Activated naive CD4-positive, alpha-beta T cell treated with anti-CD3 and anti-CD28 coated beads for 36 hours (primary cell): ENCODE measurements at regions not wholly inside any gene's neighbourhood (a gene's known extent, or its start where the extent isn't known, plus 50 kb on each side); places are given as distances from the start of the nearest gene placed in this dataset.

Experiments used
- CTCF ChIA-PET: fragments of 350-600 bp; sonication (Branson Sonifier 250); formaldehyde crosslinking; loops from one replicate; lab custom pipeline; 2021; ENCODE audit warnings: antibody characterized with exemption; lab: Charles Lee
- DNase-seq: peaks from one replicate; pipeline ENCODE4 v3.0.0-alpha.2; 2020
- H3K27ac Mint-ChIP-seq: one replicate; pipeline ENCODE4 v1.8.0; 2021; ENCODE audit warnings: mild to moderate bottlenecking, mixed read lengths
- H3K27me3 Mint-ChIP-seq: one replicate; pipeline ENCODE4 v1.8.0; 2021; ENCODE audit warnings: low read depth, mixed read lengths
- H3K36me3 Mint-ChIP-seq: one replicate; pipeline ENCODE4 v1.8.0; 2021; ENCODE audit warnings: low read depth, mixed read lengths
- H3K4me1 Mint-ChIP-seq: one replicate; pipeline ENCODE4 v1.8.0; 2021; ENCODE audit warnings: low read depth, mixed read lengths
- H3K4me3 Mint-ChIP-seq: one replicate; pipeline ENCODE4 v1.8.0; 2021; ENCODE audit warnings: mild to moderate bottlenecking, moderate library complexity, mixed read lengths
- H3K9me3 Mint-ChIP-seq: one replicate; pipeline ENCODE4 v1.8.0; 2021; ENCODE audit warnings: mixed read lengths
- intact Hi-C: fragments of 100-400 bp; cut with micrococcal nuclease; formaldehyde crosslinking; loops from one replicate; pipeline ENCODE4 v1.15.1; 2023

DNA sequence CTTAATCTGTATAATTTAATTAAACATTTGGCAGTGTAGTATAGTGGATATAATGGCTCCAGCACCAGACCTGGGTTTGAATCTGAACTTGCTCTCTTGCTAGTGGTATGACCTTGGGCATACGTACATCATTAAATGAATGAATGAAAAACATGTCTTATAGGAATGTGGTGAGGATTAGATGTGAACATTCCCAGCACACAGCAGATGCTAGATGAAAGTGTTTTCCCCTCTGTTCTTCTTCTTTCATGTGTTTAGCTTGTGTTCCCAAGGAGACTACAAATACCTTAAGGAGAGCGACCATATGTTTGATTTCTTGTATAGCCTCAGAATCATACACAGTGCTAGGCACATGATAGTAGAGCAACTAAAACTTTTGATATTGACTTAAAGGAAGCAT, 56.5 kb downstream of the CT47B1 start:
- Mint-ChIP-seq H3K4me1 (no peaks in the 10 kb centered on the region), H3K27ac (no peak overlapping the region), H3K4me3 (no peak overlapping the region), H3K27me3 (no peaks in the 10 kb centered on the region), H3K9me3 (no peaks in the 10 kb centered on the region), H3K36me3 (no peaks in the 10 kb centered on the region)
- intact Hi-C loops = no loop called here
- CTCF ChIA-PET = no interaction called here
- DNase-seq = no peak

GRCh38 chrX:120813982-120814381, 61.7 kb downstream of the CT47B1 start:
- no peaks in the 10 kb centered on the region for H3K36me3 Mint-ChIP-seq
- H3K9me3 Mint-ChIP-seq = no peaks in the 10 kb centered on the region
- no peak overlapping the region for H3K4me3 Mint-ChIP-seq
- no peak overlapping the region for H3K27ac Mint-ChIP-seq
- H3K4me1 Mint-ChIP-seq = no peaks in the 10 kb centered on the region
- intact Hi-C loops = no loop called here
- DNase-seq = no peak
- CTCF ChIA-PET = no interaction called here
- H3K27me3 Mint-ChIP-seq = no peaks in the 10 kb centered on the region

DNA sequence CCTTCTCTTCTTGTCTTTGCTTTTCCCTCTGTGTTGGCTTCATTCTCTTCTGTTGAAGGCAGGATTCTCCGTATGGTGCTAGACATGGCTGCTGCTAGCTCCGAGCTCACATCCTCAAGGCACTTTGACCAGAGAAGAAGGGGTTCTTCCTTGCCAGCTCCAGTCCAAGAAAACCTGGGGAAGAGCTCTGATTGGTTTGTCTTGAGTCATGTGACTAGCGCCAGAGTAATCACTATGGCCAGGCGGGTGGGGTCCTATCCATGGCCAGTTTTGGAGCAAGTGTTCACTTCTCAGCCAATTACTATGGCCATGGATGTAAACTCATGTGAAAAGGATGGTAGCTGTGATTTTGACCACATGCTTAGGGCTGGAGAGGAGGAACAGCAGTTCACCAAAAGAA, 74.2 kb downstream of the CT47B1 start:
- H3K27ac Mint-ChIP-seq = peak overlapping the region; percentile 57
- H3K4me3 Mint-ChIP-seq = no peak overlapping the region
- no peak for DNase-seq
- no peaks in the 10 kb centered on the region for H3K9me3 Mint-ChIP-seq
- CTCF ChIA-PET = interaction anchor here (0.6 to 1.7 kb wide), 2 partner anchors 11 to 171 kb away, joined by 3 to 4 read pairs; no protein-coding TSS in a partner anchor
- intact Hi-C loops = no loop called here
- H3K27me3 Mint-ChIP-seq = no peaks in the 10 kb centered on the region
- no peaks in the 10 kb centered on the region for H3K36me3 Mint-ChIP-seq
- peaks cover 46% of the 10 kb centered on the region for H3K4me1 Mint-ChIP-seq

DNA sequence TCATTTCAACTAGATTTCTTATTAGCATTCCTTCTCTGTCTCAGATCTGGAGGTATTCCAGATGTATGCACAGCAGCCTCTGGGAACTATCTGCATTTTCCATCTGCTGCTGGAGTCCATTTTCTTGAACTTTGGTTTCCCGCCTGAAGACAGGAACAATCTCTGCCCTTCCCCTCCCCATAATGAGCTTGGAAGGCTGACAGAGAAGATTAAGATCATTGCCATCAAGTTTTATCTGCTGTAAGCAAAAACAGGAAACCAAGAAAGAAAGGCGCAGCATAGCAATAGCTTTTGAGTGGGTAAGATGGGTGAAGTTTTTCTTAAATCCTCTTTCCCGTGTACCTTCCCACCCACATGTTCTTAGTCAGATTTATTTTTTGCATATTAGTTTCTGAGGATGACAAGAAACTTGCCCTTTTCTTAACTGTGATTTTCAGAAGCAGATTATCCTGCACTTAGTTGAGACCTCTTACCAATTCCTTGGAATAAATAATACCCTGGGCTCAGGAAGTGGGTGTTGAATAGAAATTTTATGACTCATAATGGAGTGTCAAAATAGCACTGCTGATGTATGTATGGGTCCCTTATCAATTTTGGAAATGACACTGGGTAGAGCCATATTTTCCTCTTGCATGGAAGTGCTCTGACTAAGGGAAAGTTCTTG, 78.3 kb downstream of the CT47B1 start:
- Mint-ChIP-seq H3K9me3 (no peaks in the 10 kb centered on the region), H3K4me1 (peaks cover 65% of the 10 kb centered on the region), H3K4me3 (no peak overlapping the region), H3K36me3 (no peaks in the 10 kb centered on the region), H3K27ac (peak overlapping the region; percentile 70), H3K27me3 (no peaks in the 10 kb centered on the region)
- intact Hi-C loops = no loop called here
- CTCF ChIA-PET = interaction anchor here (1.0 kb wide), 1 partner anchor 39 kb away, joined by 3 read pairs; no protein-coding TSS in a partner anchor
- no peak for DNase-seq

GRCh38 chrX:120795301-120795700, 80.4 kb downstream of the CT47B1 start:
- no peak overlapping the region for H3K4me3 Mint-ChIP-seq
- H3K36me3 Mint-ChIP-seq = no peaks in the 10 kb centered on the region
- H3K4me1 Mint-ChIP-seq = peaks cover 61% of the 10 kb centered on the region
- H3K27ac Mint-ChIP-seq = no peak overlapping the region
- intact Hi-C loops = no loop called here
- H3K27me3 Mint-ChIP-seq = no peaks in the 10 kb centered on the region
- no peak for DNase-seq
- CTCF ChIA-PET = no interaction called here
- no peaks in the 10 kb centered on the region for H3K9me3 Mint-ChIP-seq

- intact Hi-C loops = loop anchor here (5.0 kb wide), 3 partner anchors 48 to 463 kb away; no protein-coding TSS in a partner anchor
These were observed 81.1 kb downstream of the CT47B1 start for GRCh38 chrX:120794525-120794975.

DNA sequence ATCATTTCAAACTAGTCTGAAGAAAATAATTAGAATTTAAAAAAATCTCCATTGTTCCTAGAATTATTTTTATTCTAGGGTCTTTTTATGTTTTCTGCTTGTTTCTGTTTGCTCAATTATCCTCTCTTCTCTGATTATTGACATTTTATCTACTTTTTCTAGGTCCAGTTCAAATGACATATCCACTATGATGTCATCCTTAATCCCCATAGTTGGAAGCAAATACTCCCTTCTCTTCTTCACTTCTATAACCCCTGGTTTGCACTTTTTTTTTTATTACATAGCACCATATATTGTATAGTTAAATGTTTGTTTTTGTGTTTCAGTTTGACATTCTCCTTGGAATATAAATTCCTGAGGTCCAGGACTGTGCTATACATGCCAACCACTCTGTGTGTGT, 82.6 kb downstream of the CT47B1 start:
- Mint-ChIP-seq H3K27ac (no peak overlapping the region), H3K9me3 (no peaks in the 10 kb centered on the region), H3K27me3 (no peaks in the 10 kb centered on the region), H3K4me1 (peaks cover 45% of the 10 kb centered on the region), H3K36me3 (no peaks in the 10 kb centered on the region), H3K4me3 (no peak overlapping the region)
- intact Hi-C loops = loop anchor here (5.0 kb wide), 3 partner anchors 49 to 464 kb away; no protein-coding TSS in a partner anchor
- CTCF ChIA-PET = interaction anchor here (0.6 kb wide), 1 partner anchor 670 kb away, joined by 4 read pairs; no protein-coding TSS in a partner anchor
- no peak for DNase-seq

More at GRCh38 chrX:120794525-120794975, 81.1 kb downstream of the CT47B1 start:
- H3K27me3 Mint-ChIP-seq = no peaks in the 10 kb centered on the region
- no peak overlapping the region for H3K27ac Mint-ChIP-seq
- CTCF ChIA-PET = no interaction called here
- H3K36me3 Mint-ChIP-seq = no peaks in the 10 kb centered on the region
- peaks cover 57% of the 10 kb centered on the region for H3K4me1 Mint-ChIP-seq
- H3K9me3 Mint-ChIP-seq = no peaks in the 10 kb centered on the region
- H3K4me3 Mint-ChIP-seq = no peak overlapping the region
- no peak for DNase-seq

DNA sequence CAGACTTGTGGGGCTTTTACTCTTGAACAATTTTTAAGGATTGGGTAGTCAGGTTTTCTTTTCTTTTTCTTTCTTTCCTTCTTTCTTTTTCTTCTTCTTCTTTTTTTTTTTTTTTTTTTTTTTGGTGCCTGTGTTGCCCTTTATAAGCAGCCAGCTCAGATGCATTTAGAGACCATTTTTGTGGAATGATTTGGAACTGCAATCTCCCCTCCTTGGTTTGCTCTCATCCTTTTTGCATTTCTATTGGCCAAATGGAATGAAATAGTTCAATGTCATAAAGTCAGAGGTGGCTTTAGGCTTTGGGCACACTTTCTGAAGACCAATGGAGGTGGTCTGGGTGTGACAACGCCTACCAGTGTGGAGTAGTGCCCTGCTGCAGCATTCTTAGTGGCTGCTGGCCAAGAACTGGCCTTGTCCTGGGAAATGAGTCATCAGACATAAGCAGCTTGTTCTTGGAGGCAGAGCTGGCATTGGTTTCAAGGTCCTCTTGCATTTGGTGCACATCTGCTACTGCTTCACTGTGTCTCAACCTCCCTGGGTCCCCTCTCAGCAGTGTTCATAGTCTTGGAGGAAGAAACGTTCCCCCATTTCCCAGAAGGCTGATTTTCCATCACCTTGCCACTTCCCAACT, 84.5 kb downstream of the CT47B1 start:
- H3K36me3 Mint-ChIP-seq = no peaks in the 10 kb centered on the region
- CTCF ChIA-PET = interaction anchor here (0.7 to 2.2 kb wide), 10 partner anchors 7 to 391 kb away, joined by 3 to 8 read pairs (median 4); no protein-coding TSS in a partner anchor
- no peak overlapping the region for H3K4me3 Mint-ChIP-seq
- intact Hi-C loops = loop anchor here (2.0 to 5.0 kb wide), 4 partner anchors 51 to 518 kb away; no protein-coding TSS in a partner anchor
- no peak overlapping the region for H3K27ac Mint-ChIP-seq
- H3K27me3 Mint-ChIP-seq = no peaks in the 10 kb centered on the region
- H3K9me3 Mint-ChIP-seq = no peaks in the 10 kb centered on the region
- no peak for DNase-seq
- peaks cover 28% of the 10 kb centered on the region for H3K4me1 Mint-ChIP-seq

DNA sequence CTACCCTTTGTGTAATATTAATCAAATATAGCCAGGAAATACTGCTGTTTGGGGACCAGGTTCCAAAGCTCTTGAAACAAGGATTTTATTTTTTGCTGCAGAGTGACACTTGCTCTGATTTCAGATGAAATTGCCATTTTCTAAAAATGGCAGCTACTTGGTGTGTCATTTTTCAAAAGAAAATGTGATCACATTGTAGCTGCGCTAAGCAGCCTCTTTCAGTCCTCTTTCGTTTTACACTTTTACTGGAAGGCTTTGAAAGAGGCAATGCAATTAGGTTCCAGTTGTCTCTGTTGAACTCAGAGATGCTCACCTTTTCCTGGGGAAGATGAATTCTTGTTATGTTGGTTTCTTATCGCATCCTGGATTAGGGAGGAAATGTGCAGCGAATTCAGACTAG, 85.1 kb downstream of the CT47B1 start:
- CTCF ChIA-PET = interaction anchor here (0.7 to 2.2 kb wide), 16 partner anchors 8 to 607 kb away, joined by 3 to 8 read pairs (median 4); no protein-coding TSS in a partner anchor
- intact Hi-C loops = loop anchor here (1.0 to 5.0 kb wide), 6 partner anchors 52 to 789 kb away; no protein-coding TSS in a partner anchor
- H3K27ac Mint-ChIP-seq = peak overlapping the region; percentile 83

DNA sequence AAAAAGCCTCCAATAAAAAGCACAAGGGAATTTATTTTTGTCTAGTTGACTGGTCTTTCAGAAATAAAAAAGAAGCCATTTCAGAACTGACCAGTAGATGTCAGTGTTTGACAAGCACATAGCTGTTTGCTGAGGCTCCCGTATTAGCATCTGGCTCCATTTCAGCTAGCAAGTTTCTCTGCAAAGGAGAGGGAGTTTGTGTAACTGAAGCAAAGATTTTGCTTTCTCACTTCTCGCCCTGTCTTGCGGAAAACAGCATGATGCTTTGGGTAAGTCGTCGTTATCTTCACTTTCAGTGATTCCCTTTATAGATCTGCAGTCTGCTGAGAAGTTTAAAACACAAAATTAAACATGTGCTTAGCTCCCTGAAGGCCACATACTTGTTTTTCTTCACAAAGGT, 85.5 kb downstream of the CT47B1 start:
- Mint-ChIP-seq H3K36me3 (no peaks in the 10 kb centered on the region), H3K27ac (peak overlapping the region; percentile 83), H3K4me3 (peak overlapping the region; percentile 43), H3K27me3 (no peaks in the 10 kb centered on the region), H3K9me3 (no peaks in the 10 kb centered on the region), H3K4me1 (peaks cover 19% of the 10 kb centered on the region)
- DNase-seq = peak; percentile 23
- intact Hi-C loops = loop anchor here (1.0 to 5.0 kb wide), 6 partner anchors 52 to 789 kb away; no protein-coding TSS in a partner anchor
- CTCF ChIA-PET = interaction anchor here (0.7 to 2.2 kb wide), 15 partner anchors 8 to 608 kb away, joined by 3 to 8 read pairs (median 4); no protein-coding TSS in a partner anchor

More for the DNA sequence above, 85.1 kb downstream of the CT47B1 start:
- no peaks in the 10 kb centered on the region for H3K27me3 Mint-ChIP-seq
- H3K9me3 Mint-ChIP-seq = no peaks in the 10 kb centered on the region
- peak overlapping the region; percentile 43 for H3K4me3 Mint-ChIP-seq
- DNase-seq = no peak
- peaks cover 23% of the 10 kb centered on the region for H3K4me1 Mint-ChIP-seq
- H3K36me3 Mint-ChIP-seq = no peaks in the 10 kb centered on the region

- DNase-seq = no peak
- Mint-ChIP-seq H3K4me1 (peaks cover 7% of the 10 kb centered on the region), H3K27me3 (no peaks in the 10 kb centered on the region), H3K4me3 (no peak overlapping the region), H3K36me3 (no peaks in the 10 kb centered on the region), H3K27ac (no peak overlapping the region), H3K9me3 (peaks cover under 1% of the 10 kb centered on the region)
- CTCF ChIA-PET = no interaction called here
- intact Hi-C loops = no loop called here
These were observed 94.3 kb downstream of the CT47B1 start for GRCh38 chrX:120781403-120781802.

DNA sequence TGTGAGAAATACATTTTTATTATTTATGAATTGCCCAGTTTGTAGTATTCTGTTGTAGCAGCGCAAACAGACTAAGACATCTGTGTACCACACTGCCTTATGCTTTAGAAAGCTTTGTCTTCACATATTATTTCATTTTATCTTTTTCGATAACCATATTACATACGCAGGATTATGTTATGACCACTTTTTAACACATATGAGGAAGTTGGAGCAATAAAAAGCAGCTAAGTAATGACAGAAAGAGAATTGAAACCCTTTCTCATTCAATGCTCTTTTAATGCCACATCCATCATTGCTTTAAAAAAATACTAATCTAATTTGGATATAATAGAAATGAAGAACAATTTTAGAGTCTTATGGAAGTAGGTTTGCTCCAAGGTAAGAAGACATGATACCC, 99.7 kb downstream of the CT47B1 start:
- Mint-ChIP-seq H3K4me1 (no peaks in the 10 kb centered on the region), H3K9me3 (peaks cover 2% of the 10 kb centered on the region), H3K4me3 (no peak overlapping the region), H3K36me3 (no peaks in the 10 kb centered on the region), H3K27me3 (no peaks in the 10 kb centered on the region), H3K27ac (no peak overlapping the region)
- CTCF ChIA-PET = no interaction called here
- no peak for DNase-seq
- intact Hi-C loops = no loop called here
